HS-5 (cell line): ENCODE measurements at regions not wholly inside any gene's neighbourhood (a gene's known extent, or its start where the extent isn't known, plus 50 kb on each side); places are given as distances from the start of the nearest gene placed in this dataset.
"Not testable (repeated sequence)": the region's sequence is repeated elsewhere in the genome, so short reads cannot be mapped to it uniquely, and the experiment has no call there.

Source experiments
- DNase-seq: peaks from one replicate; pipeline ENCODE4 v3.0.0-alpha.2; 2012; ENCODE audit warnings: low read depth

DNA sequence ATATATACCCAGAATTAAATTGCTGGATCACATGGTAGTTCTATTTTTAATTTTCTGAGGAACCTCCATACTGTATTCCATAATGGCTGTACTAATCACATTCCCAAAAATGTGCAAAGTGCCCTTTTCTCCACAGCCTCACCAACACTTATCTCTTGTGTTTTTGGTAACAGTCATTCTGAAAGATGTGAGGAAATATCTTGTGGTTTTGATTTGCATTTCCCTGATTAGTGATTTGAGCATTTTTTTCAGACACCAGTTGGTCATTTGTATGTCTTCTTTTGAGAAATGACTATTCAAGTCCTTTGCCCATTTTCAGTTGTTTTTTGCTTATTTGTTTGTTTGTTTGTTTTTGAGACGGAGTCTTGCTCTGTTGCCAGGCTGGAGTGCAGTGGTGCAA, 98.1 kb upstream of the SIMC1 start:
- not testable (repeated sequence) for DNase-seq

DNA sequence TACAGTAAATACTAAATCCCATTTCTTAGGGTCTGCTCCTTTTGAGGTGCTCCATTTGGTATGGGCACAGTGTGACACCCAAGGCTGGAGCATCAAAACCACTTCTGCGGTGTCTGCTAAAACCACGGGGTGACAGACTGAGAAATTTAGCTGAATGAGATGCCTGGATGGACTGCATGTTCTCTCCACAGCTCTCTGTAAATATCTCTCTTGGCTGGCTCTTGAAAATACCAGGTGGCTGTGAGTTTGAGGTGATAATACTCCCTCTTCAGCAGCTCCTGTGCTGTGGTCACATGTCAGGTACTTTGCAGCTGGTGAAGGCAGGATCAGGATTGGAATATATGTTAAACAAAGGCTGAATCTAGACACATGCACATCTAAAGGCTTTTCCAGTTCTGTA, 93.7 kb upstream of the SIMC1 start:
- DNase-seq: no peak

DNA sequence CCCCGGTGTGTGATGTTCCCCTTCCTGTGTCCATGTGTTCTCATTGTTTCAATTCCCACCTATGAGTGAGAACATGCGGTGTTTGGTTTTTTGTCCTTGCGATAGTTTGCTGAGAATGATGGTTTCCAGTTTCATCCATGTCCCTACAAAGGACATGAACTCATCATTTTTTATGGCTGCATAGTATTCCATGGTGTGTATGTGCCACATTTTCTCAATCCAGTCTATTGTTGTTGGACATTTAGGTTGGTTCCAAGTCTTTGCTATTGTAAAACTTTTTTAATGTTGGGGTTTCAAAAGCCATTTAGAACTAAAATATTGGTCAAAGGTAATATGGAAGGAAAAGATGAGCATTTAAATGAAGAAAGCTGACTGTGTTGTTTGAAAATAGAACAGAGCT, 88.3 kb upstream of the SIMC1 start:
- not testable (repeated sequence) for DNase-seq

DNA sequence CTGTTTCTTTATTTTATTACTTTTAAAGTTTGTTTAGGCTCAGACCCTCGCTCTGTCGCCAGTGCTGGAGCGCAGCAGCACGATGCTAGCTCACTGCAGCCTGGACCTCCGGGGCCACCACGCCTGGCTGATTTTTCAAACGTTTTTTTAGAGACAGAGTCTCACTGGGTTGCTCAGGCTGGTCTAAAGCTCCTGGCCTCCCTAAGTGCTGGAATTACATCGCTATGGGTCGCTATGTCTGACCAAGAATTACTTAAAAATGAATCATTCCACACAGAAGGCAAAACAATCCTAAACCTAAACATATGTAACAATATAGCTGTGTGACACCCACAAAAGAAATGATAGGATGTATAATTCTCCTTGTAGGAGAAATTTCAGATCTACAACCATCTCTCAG, 86.9 kb upstream of the SIMC1 start:
- DNase-seq: peak; percentile 69

DNA sequence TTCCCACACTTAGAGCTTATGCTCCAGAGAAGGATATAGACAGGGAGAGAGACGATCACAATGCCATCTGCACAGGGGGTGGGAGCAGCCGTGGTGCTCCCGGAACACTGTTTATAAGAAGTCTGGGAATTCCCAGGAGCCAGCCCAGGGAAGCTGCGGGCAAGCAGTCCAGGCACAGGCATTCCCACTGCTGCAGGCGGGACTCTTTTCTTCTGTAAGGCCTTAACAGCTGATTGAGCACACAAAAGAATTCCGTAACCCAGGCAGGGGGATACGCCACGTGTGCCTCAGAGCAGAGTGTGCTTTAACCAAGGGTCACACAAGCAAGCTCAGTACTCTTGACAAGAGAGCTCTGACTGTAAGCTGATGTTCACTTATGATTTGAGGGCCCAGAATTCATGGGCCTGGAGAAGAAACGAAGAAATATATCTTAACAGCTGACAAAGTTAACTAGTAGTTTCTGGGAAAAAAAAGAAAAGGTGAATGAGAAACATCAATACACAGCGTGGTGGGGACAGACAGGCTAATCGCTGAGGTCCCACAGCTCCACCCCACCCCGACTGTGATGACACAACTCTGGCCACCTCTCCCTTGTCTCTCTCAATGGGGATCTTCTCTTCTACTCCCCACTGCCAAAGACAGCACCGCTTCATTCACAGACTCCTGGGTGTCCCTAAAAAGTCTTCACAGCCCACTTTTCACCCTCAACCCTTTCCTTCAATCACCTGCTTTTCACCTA, 85.9 kb upstream of the SIMC1 start:
- DNase-seq: no peak

DNA sequence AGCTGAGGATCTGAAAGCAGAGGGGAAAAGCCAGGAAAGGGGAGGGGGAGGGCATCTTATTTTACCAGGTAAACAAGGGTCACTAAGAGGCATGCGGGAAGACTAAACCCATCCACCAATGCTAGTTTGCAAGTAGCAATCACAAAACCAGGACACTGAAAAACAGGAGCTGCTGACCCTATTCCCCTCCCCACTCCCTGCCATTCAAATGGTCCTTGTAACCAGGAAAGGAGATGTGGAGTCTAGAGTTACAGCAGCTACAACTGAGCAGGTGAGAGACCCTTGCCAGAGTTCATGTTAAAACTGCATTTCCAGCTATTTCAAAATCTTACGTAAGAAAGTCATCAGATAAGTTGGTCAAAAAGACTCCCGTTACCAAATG, 85.3 kb upstream of the SIMC1 start:
- no peak for DNase-seq

DNA sequence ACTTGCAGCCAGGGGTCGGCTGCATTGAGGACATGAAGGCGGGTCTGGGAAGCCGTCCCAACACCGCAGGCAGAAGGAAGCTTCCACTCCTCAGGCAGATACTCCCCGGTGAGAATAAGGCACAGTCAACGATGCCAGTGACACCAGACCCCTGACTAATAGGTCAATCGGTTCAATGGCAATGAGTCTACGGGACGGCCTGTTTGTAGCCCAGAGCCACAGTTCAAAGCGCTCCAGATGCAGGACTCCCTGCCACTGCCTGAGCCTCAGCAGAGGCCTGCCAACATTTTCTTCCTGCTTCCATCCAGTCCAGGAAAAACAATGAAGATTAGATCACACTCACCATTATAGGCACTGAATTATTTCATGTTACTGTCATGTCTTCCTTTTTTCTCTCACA, 84.5 kb upstream of the SIMC1 start:
- no peak for DNase-seq

DNA sequence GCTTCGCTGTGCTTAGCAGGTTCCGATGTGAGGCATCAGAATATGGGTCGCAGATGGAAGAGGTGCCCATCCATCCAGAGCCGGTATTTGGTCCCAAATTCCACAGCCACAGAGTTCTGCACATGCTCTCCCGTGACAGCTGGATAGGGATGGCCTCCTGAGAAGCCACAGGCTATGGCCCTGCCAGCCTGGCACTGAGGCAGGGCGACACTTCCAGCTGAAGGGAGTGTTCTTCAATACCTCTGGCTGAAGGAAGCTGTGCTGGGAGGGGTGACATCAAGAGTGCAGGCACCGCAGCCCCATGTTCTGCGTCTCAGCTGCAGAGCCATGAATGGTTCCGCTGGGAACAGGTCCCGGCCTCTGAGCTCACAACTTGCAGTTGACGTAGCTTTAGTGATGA, 83.4 kb upstream of the SIMC1 start:
- no peak for DNase-seq

DNA sequence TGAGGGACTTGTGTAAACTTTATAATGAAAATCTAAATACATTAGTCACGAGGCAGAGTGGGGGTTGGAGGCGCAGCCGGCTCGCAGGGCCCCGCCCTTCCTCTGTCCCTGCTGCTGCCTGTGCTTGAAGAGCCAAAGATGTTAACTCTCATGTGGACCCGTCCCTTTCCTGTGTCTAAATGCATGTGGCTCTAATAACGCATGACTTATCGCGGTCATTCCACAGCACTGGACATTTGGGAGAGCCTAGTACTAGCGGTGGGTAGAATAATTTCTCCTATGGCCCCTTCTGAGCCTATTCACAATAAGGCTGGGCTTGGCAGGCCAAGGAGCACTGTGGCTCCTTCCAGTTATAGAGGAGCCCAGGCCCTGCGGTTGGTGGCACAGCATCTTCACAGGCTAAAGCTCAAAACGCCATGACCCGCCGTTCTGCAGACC, 82.3 kb upstream of the SIMC1 start:
- no peak for DNase-seq

DNA sequence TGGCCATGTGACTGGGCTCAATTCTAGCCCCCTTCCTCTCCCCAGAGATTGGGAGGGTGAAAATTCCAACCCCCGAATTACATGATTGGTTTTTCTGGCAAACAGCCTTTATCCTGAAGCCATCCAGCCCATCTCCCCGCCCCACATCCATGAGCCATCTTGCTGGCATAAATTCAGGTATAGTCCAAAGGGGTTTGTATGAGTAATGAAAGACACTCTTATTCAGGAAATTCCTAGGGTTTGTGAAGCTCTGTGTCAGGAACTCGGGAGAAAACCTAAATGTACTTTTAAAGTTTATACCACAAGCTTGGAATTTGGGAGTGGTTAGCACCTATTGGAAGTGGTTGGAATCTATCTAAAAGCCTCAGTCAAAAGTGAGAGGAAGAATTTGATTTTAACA, 80.6 kb upstream of the SIMC1 start:
- peak; percentile 92 for DNase-seq

DNA sequence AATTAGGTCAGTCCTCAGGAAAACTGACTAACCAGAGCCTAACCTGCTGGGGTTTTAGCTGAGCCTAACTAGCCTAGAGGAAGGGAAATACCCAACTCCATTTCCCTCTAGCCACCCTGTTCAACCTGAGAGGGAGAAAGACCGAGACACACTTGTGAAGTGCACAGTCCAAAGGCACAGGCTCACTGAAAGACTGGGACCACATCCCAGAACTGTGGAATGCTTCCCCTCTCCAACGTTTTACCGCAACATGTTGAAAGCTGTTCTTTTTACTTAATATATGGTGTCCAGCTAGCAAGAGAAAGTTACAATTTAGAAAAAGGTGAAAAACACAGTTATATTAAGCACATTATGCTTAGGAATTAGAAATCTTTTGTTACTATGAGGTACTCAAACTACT, 76.8 kb upstream of the SIMC1 start:
- DNase-seq: no peak

DNA sequence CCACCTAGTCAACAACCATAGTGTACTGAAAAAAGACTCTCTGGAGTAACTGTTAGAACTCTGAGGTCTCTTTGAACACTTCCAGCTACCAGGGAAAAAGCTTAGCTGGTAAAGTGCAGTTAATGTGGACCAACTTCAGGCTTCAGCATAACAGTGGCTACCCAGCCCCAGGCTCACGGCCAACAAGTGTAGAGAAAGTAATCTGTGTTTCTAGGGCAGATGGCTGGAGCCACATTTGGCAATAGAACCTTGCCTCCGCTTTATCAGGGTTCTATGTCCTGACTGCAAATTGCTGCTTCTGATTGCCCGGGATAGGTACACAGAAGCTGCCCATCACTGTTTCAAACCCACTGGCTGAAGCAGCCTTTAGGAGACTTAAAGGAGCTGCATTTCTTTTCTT, 76.0 kb upstream of the SIMC1 start:
- no peak for DNase-seq

DNA sequence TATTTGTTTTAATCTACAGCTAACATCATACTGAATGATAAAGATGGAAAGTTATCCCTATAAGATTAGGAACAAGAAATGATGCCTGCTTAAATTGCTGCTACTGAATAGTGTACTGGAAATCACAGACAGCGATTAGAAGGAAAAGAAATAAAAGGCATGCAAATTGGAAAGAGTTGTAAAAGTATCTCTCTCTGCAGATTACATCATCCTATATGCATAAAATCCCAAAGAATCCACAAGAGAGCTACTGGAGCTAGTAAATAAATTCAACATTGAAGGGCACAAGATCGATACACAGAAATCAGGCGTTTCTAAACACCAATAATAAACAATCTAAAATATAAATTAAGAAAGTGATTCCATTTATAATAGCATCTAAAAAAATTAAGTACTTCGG, 75.3 kb upstream of the SIMC1 start:
- DNase-seq: no peak

DNA sequence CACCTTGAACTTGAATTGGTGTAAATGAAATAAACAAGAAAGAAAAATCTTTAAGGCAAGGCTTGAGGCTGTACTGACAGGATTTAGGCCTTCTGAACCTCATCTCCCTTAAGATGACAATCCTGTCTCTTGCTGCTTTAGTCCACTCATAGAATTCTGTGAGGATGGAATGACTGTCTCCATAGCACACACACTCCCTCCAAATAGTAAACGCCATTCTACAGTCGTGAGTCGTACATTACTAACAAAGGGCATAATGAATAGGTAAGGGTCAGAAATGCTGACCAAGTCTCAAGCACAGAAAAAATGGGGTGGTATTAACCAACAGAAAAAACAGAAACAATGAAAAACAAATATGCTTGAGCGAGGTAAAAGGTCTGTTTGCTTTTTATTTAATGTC, 71.8 kb upstream of the SIMC1 start:
- DNase-seq: peak; percentile 74

DNA sequence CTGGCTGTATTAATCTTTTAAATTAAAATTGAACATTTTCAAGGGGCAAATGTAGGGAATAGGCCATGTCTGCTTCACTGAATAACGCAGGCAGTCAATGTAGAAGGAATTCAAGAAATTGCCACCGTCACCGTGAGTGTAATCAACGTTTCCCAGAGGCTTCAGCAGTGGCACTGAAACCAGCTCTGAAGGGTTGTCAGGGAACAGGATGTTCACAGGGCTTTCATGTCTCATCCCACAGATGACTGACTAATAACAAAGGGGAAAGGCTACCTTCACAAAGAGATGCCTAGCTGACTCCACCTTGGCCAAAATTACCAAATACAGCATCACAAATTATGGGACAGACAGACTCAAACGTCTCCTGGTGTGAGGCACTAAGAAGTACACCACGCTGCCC, 70.4 kb upstream of the SIMC1 start:
- no peak for DNase-seq

DNA sequence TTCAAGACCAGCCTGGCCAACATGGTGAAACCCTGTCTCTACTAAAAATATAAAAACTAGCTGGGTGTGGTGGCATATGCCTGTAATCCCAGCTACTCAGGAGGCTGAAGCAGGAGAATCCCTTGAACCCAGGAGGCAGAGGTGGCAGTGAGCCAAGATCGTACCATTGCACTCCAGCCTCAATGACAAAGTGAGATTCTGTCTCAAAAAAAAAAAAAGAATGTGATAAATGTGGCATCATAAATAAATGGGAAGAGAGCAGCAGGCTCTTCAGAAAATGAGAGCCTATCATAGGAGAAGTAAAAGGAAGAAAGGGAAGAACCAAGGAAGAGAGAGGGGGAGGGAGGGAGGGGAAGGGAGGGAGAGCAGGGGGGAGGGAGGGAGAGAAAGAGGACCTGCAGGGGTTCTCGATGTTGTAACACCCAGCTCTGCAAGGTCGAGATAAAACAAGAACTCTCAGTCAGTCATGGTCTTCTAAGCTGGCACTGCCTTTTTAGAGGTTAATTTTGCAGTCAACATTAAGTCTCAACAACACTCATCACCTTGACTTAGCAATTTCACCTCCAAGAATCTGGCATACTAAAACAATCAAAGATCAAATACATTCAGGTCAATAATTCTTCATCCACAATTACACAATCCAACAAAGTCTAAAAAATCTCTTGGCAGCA, 68.7 kb upstream of the SIMC1 start:
- no peak for DNase-seq

DNA sequence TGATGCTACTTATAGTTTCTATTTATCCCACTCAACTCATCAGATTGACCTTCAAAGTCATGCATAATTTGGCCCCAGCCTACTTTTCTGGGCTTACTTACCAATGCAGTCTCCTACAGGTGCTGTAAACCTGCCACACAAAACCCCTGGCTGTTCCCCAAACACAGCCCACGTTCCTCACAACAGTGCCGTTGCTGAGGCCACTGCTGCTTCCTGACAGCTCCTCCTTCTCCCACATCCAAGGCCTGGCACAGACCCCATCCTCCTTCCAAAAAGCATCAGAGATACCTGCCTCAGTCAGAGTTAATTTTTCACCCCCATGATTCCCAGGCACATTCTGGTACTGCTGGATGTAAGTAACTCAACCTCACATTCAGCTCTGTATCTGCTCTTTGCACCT, 68.1 kb upstream of the SIMC1 start:
- DNase-seq: no peak

DNA sequence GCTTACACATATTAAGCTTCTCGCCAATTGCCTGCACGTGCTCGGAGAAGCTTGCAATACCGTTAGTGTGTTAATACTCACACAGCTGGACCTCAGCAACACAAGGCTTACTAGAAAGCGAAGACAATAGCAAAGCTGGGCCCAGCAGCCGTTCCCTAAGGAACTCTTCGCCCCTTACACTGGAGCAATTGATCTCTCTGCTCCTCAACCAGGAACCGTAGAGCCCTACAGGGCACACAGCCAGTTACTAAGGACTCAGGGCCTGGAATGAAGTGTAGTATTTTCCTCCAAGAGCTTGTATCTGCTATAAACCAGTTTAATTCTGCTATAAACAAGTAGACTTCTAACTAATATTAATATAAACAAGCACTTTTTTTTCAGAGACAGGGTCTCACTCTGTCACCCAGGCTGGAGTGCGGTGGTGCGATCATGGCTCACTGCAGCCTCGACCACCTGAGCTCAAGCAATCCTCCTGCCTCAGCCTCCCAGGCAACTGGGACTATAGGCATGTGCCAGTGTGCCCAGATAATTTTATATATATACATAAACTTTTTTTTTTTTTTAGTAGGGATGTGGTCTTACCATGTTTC, 67.0 kb upstream of the SIMC1 start:
- DNase-seq: no peak

DNA sequence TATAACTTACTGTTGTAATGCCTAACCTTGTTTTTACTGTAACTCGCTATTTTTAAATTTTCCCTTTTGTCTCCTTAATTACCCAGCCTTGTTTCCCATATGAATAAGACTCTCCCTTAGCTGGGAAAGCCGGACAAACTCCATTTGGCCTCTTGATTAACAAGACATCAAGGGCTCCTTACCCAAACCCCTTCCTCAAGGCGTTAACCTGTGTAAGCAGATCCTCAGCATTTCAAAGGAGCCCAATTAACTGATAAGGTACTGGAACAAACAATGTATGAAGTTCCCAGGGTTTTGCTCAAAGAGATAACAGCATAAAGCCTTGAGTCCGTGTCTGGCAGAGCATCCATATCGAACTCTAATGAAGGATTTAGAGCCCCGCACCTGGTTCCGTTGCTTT, 66.0 kb upstream of the SIMC1 start:
- no peak for DNase-seq

DNA sequence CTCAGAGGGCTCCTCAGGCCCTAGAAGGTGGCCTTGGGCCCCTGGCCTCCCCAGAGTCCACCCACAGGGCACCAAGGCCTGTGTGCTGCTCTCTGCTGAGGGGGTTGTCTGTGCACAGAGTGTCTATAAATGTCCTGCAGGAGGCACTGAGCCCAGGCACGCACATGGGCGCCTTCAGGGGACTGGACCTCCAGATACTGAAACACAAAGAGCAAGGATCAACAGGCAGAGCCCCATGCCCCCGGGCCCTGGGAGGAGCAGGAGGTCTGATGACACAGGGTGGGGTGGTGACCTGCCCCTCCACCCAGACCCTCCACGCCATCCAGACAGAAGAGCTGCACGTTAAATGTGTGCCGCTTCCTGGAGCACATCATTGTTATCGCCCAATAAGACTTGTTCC, 64.6 kb upstream of the SIMC1 start:
- DNase-seq: no peak

DNA sequence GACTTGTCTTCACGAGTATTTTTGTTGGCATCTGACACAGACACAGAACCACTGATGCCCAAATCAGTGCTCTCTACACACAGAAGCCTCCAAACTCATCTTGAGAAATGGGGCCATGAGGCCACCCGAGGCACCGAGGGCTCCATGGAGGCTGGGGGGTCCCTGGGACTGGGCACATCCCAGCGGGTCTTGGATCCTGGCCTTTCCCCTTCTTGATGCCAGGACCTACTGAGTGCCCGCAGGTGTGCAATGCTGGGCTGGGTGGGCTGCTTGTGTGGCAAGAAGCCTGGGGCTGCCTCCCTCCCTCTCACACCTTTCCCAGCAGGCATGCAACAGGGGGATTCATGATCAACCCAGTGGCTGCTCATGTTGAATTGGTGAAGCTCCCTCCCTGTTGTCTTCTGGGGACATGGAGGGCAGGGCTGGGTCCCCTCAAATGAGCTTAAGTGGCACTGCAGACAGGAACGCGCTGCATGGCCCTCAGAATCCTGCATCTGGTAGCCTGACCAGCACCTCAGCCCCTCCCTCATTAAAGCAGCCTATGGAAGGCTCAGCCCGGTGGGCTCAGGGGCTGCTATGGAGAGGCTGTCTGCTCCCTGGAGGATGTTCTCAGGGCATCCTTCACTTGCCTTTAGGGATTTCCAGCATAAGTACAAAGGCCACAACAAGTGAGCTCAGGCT, 63.7 kb upstream of the SIMC1 start:
- no peak for DNase-seq

DNA sequence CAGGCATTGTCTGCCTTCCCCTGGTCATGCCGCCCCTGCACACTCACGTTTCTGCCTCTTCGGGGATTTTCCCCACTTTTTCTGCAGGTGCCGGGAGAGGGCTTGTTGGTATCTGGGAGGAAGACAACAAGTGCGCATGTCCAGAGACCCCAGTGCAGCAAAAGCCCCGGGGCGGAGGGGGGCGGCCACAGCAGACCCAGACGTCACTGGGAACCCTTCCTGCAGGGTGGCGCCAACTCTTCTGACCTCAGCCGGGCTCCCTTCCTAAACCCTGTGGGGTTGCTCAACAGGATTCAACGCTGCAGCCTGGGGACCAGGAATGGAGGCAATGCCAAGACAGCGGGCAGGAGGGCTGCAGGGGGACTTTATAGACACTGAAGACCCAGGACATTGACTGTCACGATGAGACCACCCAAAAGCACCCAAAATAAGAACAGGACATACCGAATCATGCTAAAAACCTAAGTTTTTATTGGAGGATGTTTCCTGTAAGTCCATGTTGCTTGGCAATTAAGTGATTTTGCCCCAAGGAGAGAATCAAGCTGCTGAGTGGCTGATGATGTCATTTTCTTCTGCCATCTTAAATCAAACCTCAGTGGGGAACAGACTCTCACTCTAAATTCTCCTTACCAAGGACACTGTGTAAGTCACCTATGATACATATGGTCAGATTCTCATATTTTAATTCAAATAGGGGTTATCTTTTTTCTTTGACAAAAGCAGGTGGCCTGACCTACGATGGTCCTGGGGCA, 62.9 kb upstream of the SIMC1 start:
- no peak for DNase-seq
